WERI-Rb-1 (cell line): ENCODE measurements at regions not wholly inside any gene's neighbourhood (a gene's known extent, or its start where the extent isn't known, plus 50 kb on each side); places are given as distances from the start of the nearest gene placed in this dataset.

Experiments used
- DNase-seq: peaks from one replicate; pipeline ENCODE4 v3.0.0-alpha.2; 2020
- H3K27ac ChIP-seq: fragments of 250-450 bp; sonication (Bioruptor Pico); 2 replicates; pipeline ENCODE4 v1.5.1; 2020; ENCODE audit warnings: mild to moderate bottlenecking, moderate library complexity
- H3K27me3 ChIP-seq: fragments of 250-450 bp; sonication (Bioruptor Pico); 2 replicates; pipeline ENCODE4 v1.5.1; 2021; ENCODE audit warnings: mild to moderate bottlenecking, low read depth, moderate library complexity; ENCODE audit not compliant: insufficient read depth, severe bottlenecking
- H3K36me3 ChIP-seq: fragments of 250-450 bp; sonication (Bioruptor Pico); 2 replicates; pipeline ENCODE4 v1.5.1; 2020; ENCODE audit warnings: mild to moderate bottlenecking, moderate library complexity
- H3K4me3 ChIP-seq: 2 replicates; pipeline ENCODE4 v1.5.1; 2011; ENCODE audit warnings: low read depth, mild to moderate bottlenecking, control low read depth, low read length
- H3K9me3 ChIP-seq: fragments of 250-450 bp; sonication (Bioruptor Pico); 2 replicates; pipeline ENCODE4 v1.5.1; 2021; ENCODE audit warnings: mild to moderate bottlenecking, moderate library complexity; ENCODE audit not compliant: severe bottlenecking
- TF ChIP-seq, protein P1 (sequence below): IDR thresholded peaks from 2 replicates; pipeline ENCODE4 v1.5.1; 2011; ENCODE audit warnings: low read depth, mild to moderate bottlenecking, control low read depth, inconsistent platforms, low read length

DNA sequence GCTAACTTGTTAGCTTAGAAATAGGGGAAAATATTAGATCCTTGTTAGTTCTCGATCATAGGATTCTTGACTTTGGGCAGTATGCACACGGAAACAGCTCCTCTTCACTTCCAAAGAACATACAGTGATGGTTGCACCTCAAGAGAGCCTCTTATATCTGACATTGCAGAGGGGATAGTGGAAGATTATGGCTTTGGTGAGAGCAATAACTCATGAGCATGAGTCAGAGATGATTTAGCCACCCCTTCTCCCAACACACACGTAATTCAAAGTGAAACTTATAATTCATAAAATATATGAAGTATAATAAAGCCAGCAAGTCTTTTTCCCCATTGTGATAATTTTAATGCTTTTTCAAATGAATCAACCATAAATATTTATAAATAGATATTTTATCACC is 683.7 kb downstream of the POM121L12 start:
- no peak overlapping the region for H3K4me3 ChIP-seq
- TF ChIP-seq, protein P1, sequence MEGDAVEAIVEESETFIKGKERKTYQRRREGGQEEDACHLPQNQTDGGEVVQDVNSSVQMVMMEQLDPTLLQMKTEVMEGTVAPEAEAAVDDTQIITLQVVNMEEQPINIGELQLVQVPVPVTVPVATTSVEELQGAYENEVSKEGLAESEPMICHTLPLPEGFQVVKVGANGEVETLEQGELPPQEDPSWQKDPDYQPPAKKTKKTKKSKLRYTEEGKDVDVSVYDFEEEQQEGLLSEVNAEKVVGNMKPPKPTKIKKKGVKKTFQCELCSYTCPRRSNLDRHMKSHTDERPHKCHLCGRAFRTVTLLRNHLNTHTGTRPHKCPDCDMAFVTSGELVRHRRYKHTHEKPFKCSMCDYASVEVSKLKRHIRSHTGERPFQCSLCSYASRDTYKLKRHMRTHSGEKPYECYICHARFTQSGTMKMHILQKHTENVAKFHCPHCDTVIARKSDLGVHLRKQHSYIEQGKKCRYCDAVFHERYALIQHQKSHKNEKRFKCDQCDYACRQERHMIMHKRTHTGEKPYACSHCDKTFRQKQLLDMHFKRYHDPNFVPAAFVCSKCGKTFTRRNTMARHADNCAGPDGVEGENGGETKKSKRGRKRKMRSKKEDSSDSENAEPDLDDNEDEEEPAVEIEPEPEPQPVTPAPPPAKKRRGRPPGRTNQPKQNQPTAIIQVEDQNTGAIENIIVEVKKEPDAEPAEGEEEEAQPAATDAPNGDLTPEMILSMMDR: no peak
- no peak for DNase-seq

DNA sequence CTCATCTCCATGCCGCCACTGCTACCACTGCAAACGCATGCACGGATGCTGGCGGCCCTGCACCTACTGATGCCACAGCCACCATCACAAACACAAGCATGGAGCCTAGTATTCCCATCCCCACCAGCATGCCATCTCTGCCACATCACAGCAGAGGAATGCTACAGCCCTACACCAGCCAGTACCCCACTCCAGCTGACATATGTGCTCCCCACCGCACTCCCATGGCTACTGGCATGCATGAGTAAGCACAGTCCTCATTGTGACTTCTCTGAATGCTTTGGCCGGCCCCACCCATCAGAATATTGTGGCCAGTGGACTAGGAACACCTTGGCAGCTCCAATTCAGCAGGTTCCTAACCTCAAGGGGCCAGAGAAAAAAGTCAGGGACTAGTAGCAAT is 705.5 kb downstream of the POM121L12 start:
- Histone ChIP-seq H3K36me3 (no peaks in the 10 kb centered on the region), H3K27me3 (no peaks in the 10 kb centered on the region), H3K27ac (no peak overlapping the region), H3K9me3 (no peaks in the 10 kb centered on the region), H3K4me3 (no peak overlapping the region)
- no peak for DNase-seq
- TF ChIP-seq, protein P1: no peak

More for the DNA sequence above, 683.7 kb downstream of the POM121L12 start:
- Histone ChIP-seq H3K27me3 (no peaks in the 10 kb centered on the region), H3K27ac (no peak overlapping the region), H3K9me3 (no peaks in the 10 kb centered on the region), H3K36me3 (no peaks in the 10 kb centered on the region)

DNA sequence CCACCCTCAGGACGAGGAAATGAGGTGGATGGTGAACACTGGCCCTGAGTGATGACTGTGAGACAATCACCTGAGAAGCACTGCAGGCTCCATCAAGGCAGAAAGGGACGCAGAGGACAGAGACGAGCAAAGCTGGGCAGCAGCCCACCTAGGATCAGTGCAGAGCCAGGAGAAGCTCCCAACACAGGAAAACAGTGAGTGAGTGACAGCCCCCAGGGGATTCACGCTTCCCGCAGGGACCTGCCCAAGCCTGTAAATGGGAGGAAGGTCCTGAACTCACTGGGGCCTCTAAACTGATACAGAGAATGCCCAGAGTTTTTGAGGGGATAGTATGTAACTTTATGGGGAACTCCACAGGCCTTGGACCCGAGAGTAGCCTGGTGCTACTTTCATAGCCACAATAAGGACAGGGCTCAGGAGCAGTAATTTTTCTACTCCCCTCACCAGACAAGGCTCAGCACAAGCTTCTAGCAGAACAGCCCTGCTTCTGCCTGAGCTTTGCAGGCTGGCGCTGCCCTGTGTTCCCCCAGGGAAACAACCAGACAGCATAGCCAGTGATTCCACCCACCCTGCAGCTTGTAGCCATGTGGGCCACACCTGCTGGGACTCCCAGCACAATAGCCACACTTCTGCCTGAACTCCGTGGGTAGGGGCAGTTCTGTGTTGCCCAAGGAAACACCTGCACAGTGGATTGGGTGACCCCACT is 708.4 kb downstream of the POM121L12 start:
- Histone ChIP-seq H3K9me3 (no peaks in the 10 kb centered on the region), H3K36me3 (no peaks in the 10 kb centered on the region), H3K27me3 (no peaks in the 10 kb centered on the region), H3K4me3 (no peak overlapping the region), H3K27ac (no peak overlapping the region)
- DNase-seq: no peak
- TF ChIP-seq, protein P1: no peak

DNA sequence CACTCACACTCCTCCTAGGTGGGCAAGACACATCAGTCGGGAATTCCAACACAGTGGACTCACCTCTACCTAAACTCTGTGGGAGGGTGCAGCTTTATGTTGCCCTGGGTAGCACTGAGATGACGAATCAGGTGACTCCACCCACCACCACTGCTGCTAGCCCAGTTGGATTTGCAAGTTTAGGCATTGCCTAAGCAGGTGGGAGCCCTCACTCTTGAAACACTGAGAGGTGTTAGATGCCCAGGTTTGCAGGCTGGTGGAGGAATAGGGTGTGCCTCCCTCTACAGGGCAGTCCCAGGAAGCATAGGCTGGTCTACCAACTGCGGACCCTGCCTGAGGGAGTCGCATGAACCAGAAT is 708.9 kb downstream of the POM121L12 start:
- TF ChIP-seq, protein P1: no peak
- H3K4me3 ChIP-seq: no peak overlapping the region
- no peaks in the 10 kb centered on the region for H3K9me3 ChIP-seq

GRCh38 chr7:53756946-53757345 is 721.5 kb downstream of the POM121L12 start:
- Histone ChIP-seq H3K36me3 (no peaks in the 10 kb centered on the region), H3K27ac (no peak overlapping the region), H3K4me3 (no peak overlapping the region), H3K9me3 (no peaks in the 10 kb centered on the region), H3K27me3 (no peaks in the 10 kb centered on the region)
- TF ChIP-seq, protein P1: no peak
- DNase-seq: no peak

More for the DNA sequence above, 708.9 kb downstream of the POM121L12 start:
- DNase-seq: no peak
- no peaks in the 10 kb centered on the region for H3K27me3 ChIP-seq
- no peaks in the 10 kb centered on the region for H3K36me3 ChIP-seq
- H3K27ac ChIP-seq: no peak overlapping the region

DNA sequence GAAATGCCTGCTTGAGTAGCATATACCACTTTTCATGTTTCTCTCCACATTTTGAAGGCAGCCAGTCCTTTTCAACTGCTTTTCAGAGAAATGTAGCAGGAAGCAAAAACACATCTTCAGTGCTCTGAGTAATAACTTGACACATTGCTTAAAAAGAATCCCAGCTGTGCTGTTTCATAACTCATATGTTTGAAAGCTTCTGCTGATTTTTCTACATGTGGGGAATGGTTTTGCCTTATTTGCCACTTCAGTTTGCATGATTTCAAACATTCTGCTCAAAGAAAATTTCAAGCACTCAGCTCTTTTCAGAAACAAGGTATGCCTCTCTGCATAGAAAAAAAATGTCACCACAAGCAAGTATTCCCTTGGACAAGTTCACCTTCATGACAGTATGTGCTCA is 732.8 kb downstream of the POM121L12 start:
- H3K27ac ChIP-seq: no peak overlapping the region
- TF ChIP-seq, protein P1: no peak
- no peak for DNase-seq
- no peaks in the 10 kb centered on the region for H3K36me3 ChIP-seq
- no peaks in the 10 kb centered on the region for H3K9me3 ChIP-seq
- no peak overlapping the region for H3K4me3 ChIP-seq
- H3K27me3 ChIP-seq: no peaks in the 10 kb centered on the region
